BJ (cell line): ENCODE measurements at regions not wholly inside any gene's neighbourhood (a gene's known extent, or its start where the extent isn't known, plus 50 kb on each side); places are given as distances from the start of the nearest gene placed in this dataset.
"Not testable (repeated sequence)": the region's sequence is repeated elsewhere in the genome, so short reads cannot be mapped to it uniquely, and the experiment has no call there.

Experiments
- CTCF ChIA-PET: fragments of 350-600 bp; formaldehyde crosslinking; extraction: SDS; loops from one replicate; lab custom pipeline; 2021; ENCODE audit warnings: antibody characterized with exemption, inconsistent platforms; lab: Yijun Ruan, JAX
- POLR2A ChIA-PET: fragments of 300-600 bp; sonication (Branson Sonifier 250); formaldehyde crosslinking; extraction: SDS; loops from one replicate; lab custom pipeline; 2021; ENCODE audit warnings: antibody characterized with exemption; lab: Charles Lee
- DNase-seq: peaks from one replicate; pipeline ENCODE4 v3.0.0-alpha.2; 2011; ENCODE audit warnings: low read depth
- H3K27me3 ChIP-seq: 2 replicates; pipeline ENCODE4 v1.6.0; 2011; ENCODE audit warnings: low read length; ENCODE audit not compliant: control insufficient read depth, insufficient read depth
- H3K36me3 ChIP-seq: 2 replicates; pipeline ENCODE4 v1.5.1; 2011; ENCODE audit warnings: low read length; ENCODE audit not compliant: control insufficient read depth, insufficient read depth
- H3K4me3 ChIP-seq: 2 replicates; pipeline ENCODE4 v1.5.1; 2011; ENCODE audit warnings: low read depth, mild to moderate bottlenecking, control low read depth, low read length
- CTCF ChIP-seq: IDR thresholded peaks from 2 replicates; pipeline ENCODE4 v1.5.1; 2011; ENCODE audit warnings: low read depth, mild to moderate bottlenecking, control low read depth, inconsistent platforms, low read length, moderate library complexity; ENCODE audit not compliant: insufficient read depth

- Histone ChIP-seq H3K36me3 (no peaks in the 10 kb centered on the region), H3K4me3 (no peak overlapping the region), H3K27me3 (no peaks in the 10 kb centered on the region)
- TF ChIP-seq CTCF, result no peak
- no peak for DNase-seq
- POLR2A ChIA-PET, result no interaction called here
- CTCF ChIA-PET, result no interaction called here
Observed at GRCh38 chr2:131635611-131636010, 107.9 kb downstream of the CCDC74A start.

DNA sequence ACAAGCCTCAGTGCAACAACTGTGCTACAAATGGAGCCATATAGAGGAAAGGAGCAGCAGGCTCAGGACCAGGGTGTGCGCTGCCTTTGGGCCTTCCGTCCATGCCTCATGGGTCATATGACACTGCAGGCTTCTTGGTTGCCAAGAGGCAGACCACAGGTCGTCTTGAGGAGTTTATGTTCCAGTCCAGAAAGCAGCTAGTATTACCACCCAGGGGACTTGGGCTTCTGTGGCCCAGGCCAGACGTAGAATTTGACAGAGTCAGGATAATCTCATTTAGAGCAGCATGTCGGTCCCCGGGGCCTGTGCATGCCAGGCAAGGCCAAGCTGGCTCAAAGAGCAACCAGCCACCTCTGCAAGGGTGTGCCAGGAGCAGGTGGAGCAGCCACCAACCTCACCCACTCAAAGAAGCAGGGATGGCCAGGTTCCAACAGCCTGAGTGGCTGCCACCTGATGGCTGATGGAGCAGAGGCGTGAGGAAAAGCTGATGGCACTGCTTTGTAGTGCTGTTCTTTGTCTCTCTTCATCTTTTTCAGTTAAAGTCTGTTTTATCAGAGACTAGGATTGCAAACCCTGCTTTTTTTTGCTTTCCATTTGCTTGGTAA lies 109.1 kb downstream of the CCDC74A start:
- DNase-seq, H3K27me3 ChIP-seq, H3K4me3 ChIP-seq, H3K36me3 ChIP-seq, POLR2A ChIA-PET: not testable (repeated sequence)
- CTCF ChIA-PET, result interaction anchor here (1.0 kb wide), 1 partner anchor 10 kb away, joined by 3 read pairs; no protein-coding TSS in a partner anchor

GRCh38 chr2:131639001-131639620 lies 111.4 kb downstream of the CCDC74A start:
- CTCF ChIA-PET, result not testable (repeated sequence)

DNA sequence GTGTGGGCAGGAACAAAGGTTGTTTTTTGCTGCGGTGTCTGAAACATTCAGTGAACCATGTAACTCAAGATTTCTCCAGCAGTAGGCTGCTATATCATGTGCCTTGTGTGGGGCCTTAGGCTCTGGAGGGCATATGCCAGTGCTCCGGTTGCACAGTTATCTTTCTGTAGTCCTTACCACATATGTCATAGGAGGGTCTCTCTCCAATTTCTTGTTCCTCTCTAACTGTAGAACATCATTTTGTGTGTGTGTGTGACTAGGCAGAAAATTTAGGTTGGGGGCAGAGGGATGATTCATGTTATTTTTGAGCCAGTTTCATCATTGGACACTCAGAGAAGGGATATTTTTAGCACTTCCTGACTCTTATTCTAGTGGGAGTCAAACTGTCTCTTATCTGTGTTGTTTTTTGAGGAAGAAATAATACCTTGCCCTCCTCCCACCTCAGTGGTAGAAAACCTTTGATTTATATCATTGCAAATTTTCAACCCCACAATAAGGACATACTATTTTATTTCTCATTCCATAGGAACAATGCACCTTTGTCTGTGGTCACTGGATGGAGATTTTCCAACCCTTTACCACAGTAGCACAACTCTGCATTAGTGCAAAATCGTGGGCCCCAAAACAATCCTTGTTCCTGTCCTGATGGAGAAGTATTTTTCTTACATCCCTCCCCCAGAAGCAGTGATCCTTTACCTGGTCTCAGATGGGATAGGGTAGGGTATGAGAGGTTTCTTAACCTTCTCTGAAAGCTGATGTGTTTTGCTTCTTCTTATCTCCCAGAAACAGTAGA lies 113.9 kb downstream of the CCDC74A start:
- ChIA-PET CTCF (no interaction called here), POLR2A (no interaction called here)
- no peak for TF ChIP-seq CTCF
- no peak for DNase-seq
- H3K36me3 ChIP-seq, result no peaks in the 10 kb centered on the region
- H3K27me3 ChIP-seq, result no peaks in the 10 kb centered on the region
- H3K4me3 ChIP-seq, result no peak overlapping the region

More at GRCh38 chr2:131639001-131639620, 111.4 kb downstream of the CCDC74A start:
- H3K36me3 ChIP-seq, H3K4me3 ChIP-seq, DNase-seq, H3K27me3 ChIP-seq, POLR2A ChIA-PET: not testable (repeated sequence)

- DNase-seq, H3K4me3 ChIP-seq, POLR2A ChIA-PET, H3K27me3 ChIP-seq, CTCF ChIA-PET, H3K36me3 ChIP-seq: not testable (repeated sequence)
Observed at GRCh38 chr2:131643180-131643579, 115.5 kb downstream of the CCDC74A start.

DNA sequence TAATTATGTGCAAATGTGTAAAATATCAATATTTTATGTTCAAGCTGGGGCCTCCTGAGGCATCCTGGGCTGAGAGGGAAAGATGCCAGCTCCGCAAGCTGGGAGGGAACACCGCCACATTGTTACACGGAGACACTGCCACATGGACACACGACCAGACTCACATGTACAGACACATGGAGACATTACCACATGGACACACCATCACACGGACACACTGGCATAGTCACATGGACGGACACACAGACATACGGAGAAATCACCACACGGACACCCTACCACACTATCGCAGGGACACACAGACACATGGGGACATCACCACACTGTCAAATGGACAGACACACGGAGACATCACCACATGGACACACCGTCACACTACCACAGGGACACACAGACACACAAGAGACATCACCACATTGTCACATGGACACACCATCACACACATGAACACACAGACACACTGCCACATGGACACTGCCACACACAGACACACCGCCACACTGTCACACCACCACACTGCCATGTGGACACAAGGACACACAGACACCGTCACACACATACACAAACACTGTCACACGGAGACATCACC lies 117.6 kb downstream of the CCDC74A start:
- no peak overlapping the region for H3K4me3 ChIP-seq
- no peak for TF ChIP-seq CTCF
- ChIA-PET POLR2A (no interaction called here), CTCF (no interaction called here)
- DNase-seq, result no peak
- no peaks in the 10 kb centered on the region for H3K36me3 ChIP-seq
- H3K27me3 ChIP-seq, result peaks cover 5% of the 10 kb centered on the region; the same call in 1 of the 2 replicates

DNA sequence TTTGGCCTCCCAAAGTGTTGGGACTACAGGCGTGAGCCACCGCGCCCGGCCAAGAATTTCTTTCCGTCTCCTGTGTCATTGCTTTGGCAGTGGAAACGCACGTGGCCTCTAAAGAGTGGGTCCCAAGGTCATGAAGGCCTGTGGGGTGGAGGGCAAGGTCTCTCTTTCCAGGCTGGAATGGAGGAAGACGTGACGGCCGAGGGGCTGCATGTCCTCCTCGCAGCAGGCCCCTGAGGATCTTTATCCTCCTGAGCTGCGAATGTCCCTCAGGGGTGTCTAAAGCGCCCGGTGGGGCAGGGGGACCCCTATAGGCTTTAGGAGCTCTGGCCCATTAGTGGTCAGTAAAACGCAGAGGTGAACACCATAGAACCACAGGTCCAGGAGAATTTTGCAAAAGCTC lies 118.5 kb downstream of the CCDC74A start:
- DNase-seq, POLR2A ChIA-PET, CTCF ChIA-PET, H3K27me3 ChIP-seq, H3K36me3 ChIP-seq, H3K4me3 ChIP-seq: not testable (repeated sequence)
